Esophagus squamous epithelium (tissue), 4 donors: ENCODE measurements at regions not wholly inside any gene's neighbourhood (a gene's known extent, or its start where the extent isn't known, plus 50 kb on each side); places are given as distances from the start of the nearest gene placed in this dataset.

Experiments used
- CTCF ChIP-seq, 6 experiments: fragments of 450-650 bp in 4 of 6; fragments of 200-600 bp in 2 of 6; sonication (generic) in 2 of 6; IDR thresholded peaks; one replicate each; pipeline ENCODE4 v1.5.1; 2016 to 2019; ENCODE audit warnings: antibody characterized with exemption in 6 of 6, mild to moderate bottlenecking in 4 of 6, moderate library complexity in 4 of 6
- POLR2A ChIP-seq, 4 donors: fragments of 450-650 bp; IDR thresholded peaks; one replicate each; pipeline ENCODE4 v1.6.1; 2017; ENCODE audit warnings: antibody characterized with exemption in 4 of 4, mild to moderate bottlenecking in 4 of 4, moderate library complexity in 3 of 4

- TF ChIP-seq CTCF (IDR thresholded peaks at IDR 0.05): no peak
- no peak for TF ChIP-seq POLR2A (IDR thresholded peaks at IDR 0.05)
Measured at GRCh38 chr14:97477353-97477752, 680.2 kb downstream of the VRK1 start.
